ENCODE measurements at regions not wholly inside any gene's neighbourhood (a gene's known extent, or its start where the extent isn't known, plus 50 kb on each side); places are given as distances from the start of the nearest gene placed in this dataset.

- no peak for DNase-seq (ENCODE audit: low read depth)
Measured at GRCh38 chr11:113579292-113579940, 104.2 kb upstream of the DRD2 start.

DNA sequence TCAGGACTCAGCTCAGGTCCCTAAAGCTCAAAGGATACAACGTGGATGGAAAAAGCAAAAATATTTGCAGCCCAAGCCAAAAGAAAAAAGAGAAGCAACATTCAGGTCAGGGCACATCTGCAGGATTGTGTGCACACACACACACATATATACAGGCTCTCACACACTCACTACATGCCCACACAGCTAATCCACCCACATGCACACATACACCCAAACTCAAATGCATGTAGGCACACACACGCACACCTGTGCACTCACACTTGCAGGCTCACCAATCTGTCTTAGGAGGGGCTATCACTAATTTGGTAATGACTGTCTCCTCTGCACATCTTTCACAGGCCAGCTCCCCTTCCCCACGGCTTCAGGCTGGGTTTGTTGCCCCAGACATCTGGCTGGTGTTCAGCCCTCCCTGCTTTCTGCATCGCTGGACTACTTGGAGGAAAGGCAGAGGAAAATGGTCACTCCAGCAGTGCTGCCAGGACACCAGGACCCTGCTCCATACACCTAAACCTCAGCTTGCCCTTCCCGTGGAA lies 103.6 kb upstream of the DRD2 start:
- DNase-seq (ENCODE audit: low read depth) = no peak

GRCh38 chr11:113578033-113578380 lies 102.8 kb upstream of the DRD2 start:
- DNase-seq (ENCODE audit: low read depth) = no peak

DNA sequence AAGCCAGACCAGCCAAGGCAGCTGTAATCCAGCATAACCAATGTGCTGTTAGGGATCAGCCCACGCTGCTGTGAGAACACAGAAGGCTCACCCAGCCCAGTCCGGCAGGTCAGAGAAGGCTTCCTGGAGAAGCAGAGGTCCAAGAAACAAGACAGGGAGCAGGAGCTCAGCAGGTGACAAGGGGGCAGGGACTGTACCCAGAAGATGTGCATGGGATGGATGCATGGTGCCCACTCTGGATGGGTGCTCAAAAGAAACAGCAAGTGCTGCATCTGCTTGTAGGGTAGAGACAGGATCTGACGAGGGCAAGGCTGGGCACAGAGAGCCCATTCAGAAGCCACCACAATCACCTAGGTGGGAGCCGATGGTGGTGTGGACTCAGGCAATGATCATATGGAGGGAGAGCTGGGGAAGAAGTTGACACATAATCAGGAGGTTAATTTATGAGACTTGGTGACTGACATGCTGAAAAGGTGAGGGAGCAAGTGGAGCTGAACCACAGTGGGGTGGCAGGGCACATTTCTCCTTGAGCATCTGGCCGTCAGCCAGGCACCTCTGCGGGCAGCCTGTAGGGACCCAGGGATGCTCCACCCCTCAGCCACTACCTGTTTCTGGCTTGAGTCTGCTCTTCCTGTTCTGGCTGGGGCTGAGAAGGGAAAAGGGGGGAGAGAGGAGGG lies 102.3 kb upstream of the DRD2 start:
- no peak for DNase-seq (ENCODE audit: low read depth)

DNA sequence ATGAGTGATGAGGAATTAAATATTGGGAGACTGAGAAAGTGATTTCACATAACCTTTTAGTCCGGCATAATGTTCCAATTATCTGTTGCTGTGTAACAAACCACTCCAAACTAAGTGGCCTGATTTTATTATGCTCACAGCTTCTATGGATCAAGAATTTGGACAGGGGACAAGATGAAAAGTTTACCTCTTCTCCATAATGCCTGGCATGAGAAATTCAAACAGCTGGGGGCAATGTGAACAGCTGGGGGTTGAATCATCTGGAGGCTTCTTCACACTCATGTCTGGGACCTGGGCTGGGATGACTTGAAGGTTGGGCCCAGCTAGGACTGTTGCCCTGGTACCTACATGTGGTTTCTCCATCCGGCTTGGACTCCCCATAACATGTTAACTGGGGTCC lies 99.4 kb upstream of the DRD2 start:
- DNase-seq (ENCODE audit: low read depth) = no peak

- DNase-seq (ENCODE audit: low read depth) = no peak
Measured at GRCh38 chr11:113574171-113574570, 99.0 kb upstream of the DRD2 start.

DNA sequence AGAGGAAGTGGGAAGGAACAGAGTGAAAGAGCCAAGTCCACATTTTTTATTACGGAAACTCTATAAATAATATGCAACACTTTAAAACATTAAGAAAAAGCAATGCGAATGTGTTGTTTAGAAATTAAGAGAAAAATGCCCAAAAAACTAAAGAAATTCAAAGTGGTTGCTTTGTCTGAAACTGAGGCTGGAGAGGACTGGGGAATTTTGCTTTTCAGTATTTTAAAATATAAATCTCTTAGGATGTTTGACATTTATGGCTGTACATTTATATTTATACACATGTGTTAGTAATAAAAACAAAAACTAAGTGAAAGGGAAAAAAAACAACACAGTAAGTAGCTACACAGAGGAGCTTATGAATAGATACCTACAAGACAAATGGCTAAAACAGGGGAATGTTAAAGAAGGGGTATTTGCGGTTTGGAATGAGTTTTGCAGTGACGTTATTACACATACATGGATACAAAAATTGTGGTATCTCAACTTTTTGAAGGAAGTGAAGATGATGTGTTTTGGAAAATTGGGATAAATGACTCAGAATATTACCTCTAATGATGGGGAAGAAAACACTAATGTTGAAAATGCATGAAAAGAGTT lies 97.0 kb upstream of the DRD2 start:
- no peak for DNase-seq (ENCODE audit: low read depth)

DNA sequence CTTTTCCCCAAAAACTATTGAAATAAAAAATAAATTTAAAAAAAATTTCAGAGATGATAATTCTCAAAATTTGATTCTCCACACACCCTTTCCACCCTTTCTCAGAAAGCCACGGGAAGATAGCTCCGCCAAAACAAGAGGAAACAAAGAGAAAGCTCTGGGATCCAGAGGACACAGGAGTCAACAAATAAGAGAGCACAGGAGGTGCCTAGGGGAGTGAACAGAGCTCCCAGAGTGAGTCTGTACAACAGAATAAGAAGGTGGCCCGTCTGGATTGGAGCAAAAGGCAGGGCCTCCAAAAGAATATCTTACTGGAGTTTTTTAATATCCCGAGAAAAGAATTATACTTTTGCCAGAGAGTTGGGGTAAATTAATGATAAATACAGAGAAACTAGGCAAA lies 96.3 kb upstream of the DRD2 start:
- no peak for DNase-seq (ENCODE audit: low read depth)

DNA sequence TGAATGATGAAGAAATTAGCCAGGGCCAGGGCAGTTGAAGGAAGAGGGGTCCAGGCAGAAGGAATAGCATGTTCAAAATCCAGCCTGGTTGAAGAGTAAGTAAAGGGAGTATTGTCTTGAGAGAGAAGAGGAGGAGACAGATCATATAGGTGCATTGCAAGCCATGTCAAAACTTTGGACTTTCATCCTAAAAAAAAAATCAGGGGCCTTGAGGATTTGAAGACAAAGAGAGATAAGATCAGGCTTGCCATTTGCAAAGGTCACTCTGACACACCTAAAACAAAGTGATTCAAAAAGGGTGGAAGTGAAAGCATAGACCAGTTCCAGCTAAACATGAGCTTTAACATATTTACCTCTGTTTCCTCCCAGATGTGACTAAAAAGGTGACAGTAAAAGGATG lies 95.7 kb upstream of the DRD2 start:
- no peak for DNase-seq (ENCODE audit: low read depth)

- no peak for DNase-seq (ENCODE audit: low read depth)
Measured at GRCh38 chr11:113569391-113569790, 94.2 kb upstream of the DRD2 start.

DNA sequence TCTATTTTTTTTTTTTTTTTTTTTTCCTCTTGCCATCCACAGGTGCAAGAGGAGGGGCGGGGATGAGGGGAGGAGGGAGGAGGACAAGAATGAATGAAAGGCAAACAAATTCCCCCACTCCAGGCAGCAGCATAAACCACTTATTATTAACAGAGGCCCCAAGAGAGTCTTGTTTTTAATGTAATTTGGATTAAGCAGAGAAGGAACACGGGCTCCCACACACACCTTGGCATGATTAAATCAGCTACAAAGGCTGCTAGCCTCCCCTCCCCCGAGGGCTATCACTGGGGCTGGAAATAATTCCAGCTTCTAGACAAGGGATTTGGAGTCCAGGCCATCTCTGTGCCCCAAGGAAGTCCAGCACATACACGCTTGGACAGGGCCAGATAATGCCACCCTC lies 93.4 kb upstream of the DRD2 start:
- no peak for DNase-seq (ENCODE audit: low read depth)

- DNase-seq (ENCODE audit: low read depth) = no peak
Measured at GRCh38 chr11:113567867-113568544, 92.8 kb upstream of the DRD2 start.

DNA sequence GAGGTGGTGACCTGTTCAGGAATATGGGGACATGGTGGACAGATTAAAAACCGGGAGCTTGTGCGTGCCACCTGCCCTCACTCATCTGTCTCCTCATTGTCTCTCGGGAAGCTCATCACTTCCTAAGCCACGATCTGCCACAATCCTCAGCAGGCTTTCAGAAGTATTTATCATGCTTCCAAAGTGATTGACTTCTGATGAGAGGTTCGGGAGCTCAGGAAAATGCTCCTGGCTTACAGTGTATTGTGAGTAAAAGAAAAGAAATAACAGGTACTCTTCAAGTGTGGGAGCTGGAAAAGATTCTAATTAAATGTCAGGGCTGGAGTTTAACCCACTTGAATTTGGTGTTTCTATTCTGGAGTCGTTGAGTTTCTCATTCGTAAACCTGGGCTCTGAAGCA lies 91.9 kb upstream of the DRD2 start:
- DNase-seq (ENCODE audit: low read depth) = no peak

DNA sequence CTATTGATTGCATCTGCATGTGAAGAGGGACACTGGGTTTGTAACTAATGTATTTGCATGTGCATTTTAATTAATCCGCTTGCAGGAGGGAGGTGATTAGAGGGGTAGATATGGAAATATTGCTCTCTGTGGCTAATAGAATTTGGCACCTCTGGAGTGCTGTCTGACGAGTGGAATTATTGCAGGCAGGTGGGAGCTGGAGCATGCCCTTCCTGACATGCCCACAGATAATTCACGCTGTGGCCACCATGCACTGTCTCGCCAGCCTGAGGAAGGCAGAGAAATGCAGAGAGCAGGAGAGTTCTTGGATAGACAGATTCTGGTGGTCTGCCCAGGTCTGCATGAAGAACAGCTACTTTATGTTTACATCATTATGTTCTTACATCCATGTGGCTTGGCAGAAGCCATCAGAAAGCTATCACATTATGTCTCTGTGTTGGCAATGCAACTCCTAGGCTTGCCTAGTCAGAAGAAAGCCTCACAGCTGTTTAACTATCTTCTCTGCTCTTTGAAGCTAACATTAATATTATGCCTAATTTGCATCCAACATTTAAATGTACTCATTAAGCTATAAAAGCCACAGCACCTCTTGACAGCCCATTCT lies 89.4 kb upstream of the DRD2 start:
- DNase-seq (ENCODE audit: low read depth) = no peak

DNA sequence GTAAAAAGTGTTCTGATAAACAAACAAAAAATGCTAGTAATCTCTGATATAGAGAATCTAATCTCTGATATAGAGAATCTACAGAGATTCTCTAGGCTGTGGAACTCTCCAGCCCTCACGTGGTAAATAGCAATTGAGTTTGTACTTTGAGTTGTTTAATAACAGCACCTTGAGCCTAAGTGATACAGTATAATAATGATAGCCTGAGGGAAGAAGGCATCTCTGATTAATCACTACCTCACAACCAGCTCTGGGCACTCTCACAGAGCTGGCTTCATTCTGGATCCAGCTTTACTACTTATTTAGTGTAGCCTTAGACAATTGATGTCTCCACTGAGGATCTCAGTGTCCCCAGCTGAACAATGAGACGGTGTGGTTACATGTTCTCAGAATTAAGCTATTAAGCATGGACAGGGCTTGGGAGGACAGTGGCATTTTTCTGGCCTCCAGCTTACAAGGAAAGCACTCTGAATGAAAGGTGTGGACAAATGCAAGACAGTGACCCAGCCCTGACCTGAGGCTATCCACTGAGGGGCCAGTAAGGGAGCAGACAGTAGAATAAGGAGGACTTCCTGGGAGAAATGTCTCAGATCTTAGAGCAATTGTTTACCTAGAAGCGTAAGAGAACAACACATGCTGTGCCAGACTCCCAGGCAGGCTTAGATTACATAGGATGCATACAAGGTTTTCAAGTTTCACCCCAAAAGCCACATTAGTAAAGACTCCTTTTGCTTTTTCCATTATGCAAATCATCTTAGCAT lies 88.7 kb upstream of the DRD2 start:
- DNase-seq (ENCODE audit: low read depth) = no peak

GRCh38 chr11:113562981-113563461 lies 87.8 kb upstream of the DRD2 start:
- DNase-seq (ENCODE audit: low read depth) = no peak

- DNase-seq (ENCODE audit: low read depth) = no peak
Measured at GRCh38 chr11:113562576-113562975, 87.4 kb upstream of the DRD2 start.

GRCh38 chr11:113557926-113558325 lies 82.7 kb upstream of the DRD2 start:
- DNase-seq (ENCODE audit: low read depth) = no peak

- no peak for DNase-seq (ENCODE audit: low read depth)
Measured at GRCh38 chr11:113556036-113556435, 80.8 kb upstream of the DRD2 start.

- DNase-seq (ENCODE audit: low read depth) = no peak
Measured at GRCh38 chr11:113555071-113555619, 79.9 kb upstream of the DRD2 start.

GRCh38 chr11:113554526-113554925 lies 79.3 kb upstream of the DRD2 start:
- DNase-seq (ENCODE audit: low read depth) = no peak
